Left lung (tissue), 4 donors: ENCODE measurements at regions not wholly inside any gene's neighbourhood (a gene's known extent, or its start where the extent isn't known, plus 50 kb on each side); places are given as distances from the start of the nearest gene placed in this dataset.

Source experiments
- ATAC-seq: fragments of 200-7000 bp; cut with Tn5 transposase; one replicate; pipeline ENCODE4 v1.9.1; 2020; ENCODE audit warnings: moderate library complexity
- DNase-seq, 4 donors: peaks; one replicate each; pipeline ENCODE4 v3.0.0-alpha.2; 2013 to 2020
- H3K27ac ChIP-seq, 2 donors: fragments of 200-600 bp; sonication (generic) in 1 of 2; one replicate each; pipeline versions ENCODE4 v1.5.0 to v1.8.0; 2020 to 2021
- H3K27me3 ChIP-seq, 2 donors: fragments of 200-600 bp; sonication (generic) in 1 of 2; one replicate each; pipeline versions ENCODE4 v1.5.0 to v1.8.0; 2020 to 2021
- H3K36me3 ChIP-seq, 2 donors: fragments of 200-600 bp; sonication (generic) in 1 of 2; one replicate each; pipeline versions ENCODE4 v1.5.0 to v1.8.0; 2020 to 2021
- H3K4me1 ChIP-seq, 2 donors: fragments of 200-600 bp; one replicate each; pipeline ENCODE4 v1.8.0; 2021
- H3K4me3 ChIP-seq, 2 donors: fragments of 200-600 bp; sonication (generic) in 1 of 2; one replicate each; pipeline versions ENCODE4 v1.5.0 to v1.8.0; 2020 to 2021; ENCODE audit warnings: mild to moderate bottlenecking in 1 of 2
- H3K9me3 ChIP-seq, 2 donors: fragments of 200-600 bp; sonication (generic) in 1 of 2; one replicate each; pipeline versions ENCODE4 v1.5.0 to v1.8.0; 2020 to 2021
- intact Hi-C, 2 donors: fragments of 100-400 bp; cut with DNase I; formaldehyde crosslinking; loops; one replicate each; pipeline versions ENCODE4 v1.11.2 to v1.14.2; 2022
- TF ChIP-seq, protein P1 (sequence below), 2 donors: fragments of 200-600 bp; sonication (generic) in 1 of 2; IDR thresholded peaks; one replicate each; pipeline versions ENCODE4 v1.5.0 to v1.8.0; 2021; ENCODE audit warnings: antibody characterized with exemption in 2 of 2
- donor health status: DM: no; HTN: yes; CAD: no.
- donor health status: DM: no; HTN: no; CAD: no.

DNA sequence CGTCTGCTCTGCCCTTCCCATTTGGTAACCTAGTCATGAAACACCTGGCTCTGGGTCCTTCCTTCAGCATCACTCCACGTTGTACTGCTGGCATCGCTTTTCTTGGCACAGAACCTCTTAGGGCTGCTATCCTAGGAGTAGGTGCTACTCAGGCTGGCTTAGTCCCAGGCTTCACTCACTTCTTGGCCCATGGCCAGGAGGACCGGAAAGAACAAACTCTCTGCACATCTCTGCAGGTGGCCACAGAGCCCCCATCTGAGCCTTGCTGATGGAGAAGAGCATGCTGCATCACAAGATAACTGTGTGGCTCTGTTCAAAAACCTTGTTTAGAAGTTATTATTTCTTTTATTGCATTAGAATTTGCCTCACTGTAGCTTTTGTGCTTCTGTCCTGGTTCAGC, 447.2 kb upstream of the TNP1 start:
- no peaks in the 10 kb centered on the region for H3K4me1 ChIP-seq
- ATAC-seq (no peak), DNase-seq (no peak)
- no peaks in the 10 kb centered on the region for H3K9me3 ChIP-seq
- intact Hi-C loops, result no loop called here
- TF ChIP-seq, protein P1, sequence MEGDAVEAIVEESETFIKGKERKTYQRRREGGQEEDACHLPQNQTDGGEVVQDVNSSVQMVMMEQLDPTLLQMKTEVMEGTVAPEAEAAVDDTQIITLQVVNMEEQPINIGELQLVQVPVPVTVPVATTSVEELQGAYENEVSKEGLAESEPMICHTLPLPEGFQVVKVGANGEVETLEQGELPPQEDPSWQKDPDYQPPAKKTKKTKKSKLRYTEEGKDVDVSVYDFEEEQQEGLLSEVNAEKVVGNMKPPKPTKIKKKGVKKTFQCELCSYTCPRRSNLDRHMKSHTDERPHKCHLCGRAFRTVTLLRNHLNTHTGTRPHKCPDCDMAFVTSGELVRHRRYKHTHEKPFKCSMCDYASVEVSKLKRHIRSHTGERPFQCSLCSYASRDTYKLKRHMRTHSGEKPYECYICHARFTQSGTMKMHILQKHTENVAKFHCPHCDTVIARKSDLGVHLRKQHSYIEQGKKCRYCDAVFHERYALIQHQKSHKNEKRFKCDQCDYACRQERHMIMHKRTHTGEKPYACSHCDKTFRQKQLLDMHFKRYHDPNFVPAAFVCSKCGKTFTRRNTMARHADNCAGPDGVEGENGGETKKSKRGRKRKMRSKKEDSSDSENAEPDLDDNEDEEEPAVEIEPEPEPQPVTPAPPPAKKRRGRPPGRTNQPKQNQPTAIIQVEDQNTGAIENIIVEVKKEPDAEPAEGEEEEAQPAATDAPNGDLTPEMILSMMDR (IDR thresholded peaks at IDR 0.05), result no peak
- H3K27me3 ChIP-seq, result peaks cover 0 to 28% of the 10 kb centered on the region in 2 donors
- H3K27ac ChIP-seq, result no peak overlapping the region
- H3K36me3 ChIP-seq, result no peaks in the 10 kb centered on the region
- no peak overlapping the region for H3K4me3 ChIP-seq

- intact Hi-C loops, result no loop called here
- ATAC-seq, result no peak
- Histone ChIP-seq H3K4me3 (no peak overlapping the region), H3K9me3 (no peaks in the 10 kb centered on the region), H3K27ac (no peak overlapping the region), H3K36me3 (no peaks in the 10 kb centered on the region), H3K4me1 (no peaks in the 10 kb centered on the region), H3K27me3 (peaks cover 0 to 28% of the 10 kb centered on the region in 2 donors)
- TF ChIP-seq, protein P1 (IDR thresholded peaks at IDR 0.05), result no peak
- DNase-seq, result no peak
Measured at GRCh38 chr2:217305882-217306281, 446.0 kb upstream of the TNP1 start.

GRCh38 chr2:217304582-217304981, 444.7 kb upstream of the TNP1 start:
- Histone ChIP-seq H3K4me1 (no peaks in the 10 kb centered on the region), H3K36me3 (no peaks in the 10 kb centered on the region), H3K9me3 (no peaks in the 10 kb centered on the region), H3K27ac (no peak overlapping the region), H3K4me3 (no peak overlapping the region), H3K27me3 (peaks cover 0 to 25% of the 10 kb centered on the region in 2 donors)
- ATAC-seq (no peak), DNase-seq (no peak)
- intact Hi-C loops, result no loop called here
- TF ChIP-seq, protein P1 (IDR thresholded peaks at IDR 0.05), result no peak

GRCh38 chr2:217302856-217303255, 443.0 kb upstream of the TNP1 start:
- intact Hi-C loops, result no loop called here
- H3K9me3 ChIP-seq, result no peaks in the 10 kb centered on the region
- H3K4me3 ChIP-seq, result no peak overlapping the region
- DNase-seq, result no peak
- H3K27me3 ChIP-seq, result peaks cover 0 to 24% of the 10 kb centered on the region in 2 donors
- H3K27ac ChIP-seq, result no peak overlapping the region
- TF ChIP-seq, protein P1 (IDR thresholded peaks at IDR 0.05), result no peak
- H3K36me3 ChIP-seq, result no peaks in the 10 kb centered on the region
- ATAC-seq, result no peak
- H3K4me1 ChIP-seq, result no peaks in the 10 kb centered on the region

DNA sequence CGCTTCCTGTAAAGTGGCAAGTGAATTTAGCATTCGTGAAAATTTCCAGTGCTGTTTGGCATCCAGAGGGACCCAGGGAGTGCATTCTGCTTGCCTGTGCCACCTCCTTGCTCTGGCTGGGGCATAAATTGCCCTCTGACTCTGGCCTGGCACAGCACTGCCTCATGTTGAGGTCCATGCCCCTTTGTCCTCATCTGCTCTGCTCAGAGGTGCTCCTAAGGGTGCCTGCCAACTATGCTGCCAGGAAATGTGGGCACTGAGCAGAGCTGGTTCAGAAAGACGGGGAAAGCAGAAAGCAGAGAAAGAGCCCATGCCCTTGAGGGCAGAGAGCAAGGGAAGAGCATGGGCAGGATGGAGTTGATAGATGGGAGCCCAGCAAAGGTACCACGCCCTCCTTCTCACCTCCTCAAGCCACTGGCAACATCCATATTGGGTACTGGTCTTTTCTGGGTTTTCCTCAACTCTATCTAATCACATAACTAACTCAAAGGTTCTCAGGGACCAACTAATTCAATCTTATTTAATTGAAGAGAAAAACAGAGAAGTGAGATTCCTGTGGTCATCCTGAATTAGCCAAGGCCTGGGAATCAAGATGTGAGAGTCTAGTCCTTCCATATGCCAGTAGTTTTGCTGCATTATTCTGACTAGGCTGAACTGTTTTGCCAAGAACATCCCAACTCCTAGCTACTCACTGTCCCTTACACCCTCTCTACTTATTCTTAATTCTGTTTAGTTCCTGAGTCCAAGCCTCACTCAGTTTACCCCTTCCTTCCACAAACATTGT, 441.5 kb upstream of the TNP1 start:
- Histone ChIP-seq H3K4me3 (no peak overlapping the region), H3K36me3 (no peaks in the 10 kb centered on the region), H3K27ac (no peak overlapping the region), H3K4me1 (no peaks in the 10 kb centered on the region), H3K9me3 (peaks cover 0 to 11% of the 10 kb centered on the region in 2 donors), H3K27me3 (peaks cover 0 to 14% of the 10 kb centered on the region in 2 donors)
- DNase-seq (no peak), ATAC-seq (no peak)
- TF ChIP-seq, protein P1 (IDR thresholded peaks at IDR 0.05), result no peak
- intact Hi-C loops, result no loop called here
